ENCODE measurements at regions not wholly inside any gene's neighbourhood (a gene's known extent, or its start where the extent isn't known, plus 50 kb on each side); places are given as distances from the start of the nearest gene placed in this dataset.
A peak's percentile ranks its signal among the peaks of the same experiment; 100 is the strongest.

GRCh38 chr7:115478426-115478825, 552.1 kb downstream of the TFEC start:
- TF ChIP-seq CREB5 (CRISPR knock-in tag; IDR thresholded peaks at IDR 0.05; ENCODE audit: low read depth) (no peak), CSRNP3 (CRISPR knock-in tag; IDR thresholded peaks at IDR 0.05) (no peak), ZFP3 (CRISPR knock-in tag; IDR thresholded peaks at IDR 0.05) (no peak), ZFP30 (CRISPR knock-in tag; IDR thresholded peaks at IDR 0.05) (no peak), ZC3H10 (CRISPR knock-in tag; IDR thresholded peaks at IDR 0.05) (no peak), CSDC2 (CRISPR knock-in tag; IDR thresholded peaks at IDR 0.05) (no peak), GLIS3 (CRISPR knock-in tag; IDR thresholded peaks at IDR 0.05) (no peak), POU6F1 (CRISPR knock-in tag; IDR thresholded peaks at IDR 0.05; ENCODE audit: borderline replicate concordance, low read depth) (no peak), OSR1 (CRISPR knock-in tag; IDR thresholded peaks at IDR 0.05) (no peak), TCF4 (CRISPR knock-in tag; IDR thresholded peaks at IDR 0.05; ENCODE audit: borderline replicate concordance) (no peak), BACH2 (CRISPR knock-in tag; IDR thresholded peaks at IDR 0.05; ENCODE audit: borderline replicate concordance) (no peak), ZNF8 (CRISPR knock-in tag; IDR thresholded peaks at IDR 0.05) (no peak), ISL1 (CRISPR knock-in tag; IDR thresholded peaks at IDR 0.05) (no peak)
- no peak for ATAC-seq

GRCh38 chr7:115477193-115477651, 553.3 kb downstream of the TFEC start:
- TF ChIP-seq ZC3H10 (CRISPR knock-in tag; IDR thresholded peaks at IDR 0.05) = no peak
- no peak for TF ChIP-seq CSDC2 (CRISPR knock-in tag; IDR thresholded peaks at IDR 0.05)
- TF ChIP-seq TSHZ2 (CRISPR knock-in tag; IDR thresholded peaks at IDR 0.05) = no peak
- no peak for TF ChIP-seq ARNTL (CRISPR knock-in tag; IDR thresholded peaks at IDR 0.05; ENCODE audit: borderline replicate concordance, low read depth)
- TF ChIP-seq RARB (CRISPR knock-in tag; IDR thresholded peaks at IDR 0.05) = no peak
- TF ChIP-seq CSRNP3 (CRISPR knock-in tag; IDR thresholded peaks at IDR 0.05) = no peak
- no peak for TF ChIP-seq BACH2 (CRISPR knock-in tag; IDR thresholded peaks at IDR 0.05; ENCODE audit: borderline replicate concordance)
- no peak for TF ChIP-seq ZNF565 (CRISPR knock-in tag; conservative IDR thresholded peaks at IDR 0.05; ENCODE audit: low read depth)
- no peak for TF ChIP-seq TOX (CRISPR knock-in tag; IDR thresholded peaks at IDR 0.05; ENCODE audit: borderline replicate concordance)
- TF ChIP-seq ZFP3 (CRISPR knock-in tag; IDR thresholded peaks at IDR 0.05) = no peak
- no peak for TF ChIP-seq ISL1 (CRISPR knock-in tag; IDR thresholded peaks at IDR 0.05)
- peak; percentile 72 for ATAC-seq

GRCh38 chr7:115476671-115477181, 553.8 kb downstream of the TFEC start:
- peak; percentile 54 for ATAC-seq
- TF ChIP-seq OSR1 (CRISPR knock-in tag; IDR thresholded peaks at IDR 0.05) = no peak
- no peak for TF ChIP-seq CREB5 (CRISPR knock-in tag; IDR thresholded peaks at IDR 0.05; ENCODE audit: low read depth)
- no peak for TF ChIP-seq PATZ1 (CRISPR knock-in tag; IDR thresholded peaks at IDR 0.05; ENCODE audit: borderline replicate concordance)
- no peak for TF ChIP-seq TSHZ2 (CRISPR knock-in tag; IDR thresholded peaks at IDR 0.05)
- TF ChIP-seq ISL1 (CRISPR knock-in tag; IDR thresholded peaks at IDR 0.05) = no peak
- no peak for TF ChIP-seq ZFP3 (CRISPR knock-in tag; IDR thresholded peaks at IDR 0.05)
- no peak for TF ChIP-seq ZFP30 (CRISPR knock-in tag; IDR thresholded peaks at IDR 0.05)
- no peak for TF ChIP-seq TCF4 (CRISPR knock-in tag; IDR thresholded peaks at IDR 0.05; ENCODE audit: borderline replicate concordance)

Data from SK-N-SH treated with all-trans-retinoic acid at 6 μM for 48 hours (cell line).